ENCODE measurements at regions not wholly inside any gene's neighbourhood (a gene's known extent, or its start where the extent isn't known, plus 50 kb on each side); places are given as distances from the start of the nearest gene placed in this dataset.

DNA sequence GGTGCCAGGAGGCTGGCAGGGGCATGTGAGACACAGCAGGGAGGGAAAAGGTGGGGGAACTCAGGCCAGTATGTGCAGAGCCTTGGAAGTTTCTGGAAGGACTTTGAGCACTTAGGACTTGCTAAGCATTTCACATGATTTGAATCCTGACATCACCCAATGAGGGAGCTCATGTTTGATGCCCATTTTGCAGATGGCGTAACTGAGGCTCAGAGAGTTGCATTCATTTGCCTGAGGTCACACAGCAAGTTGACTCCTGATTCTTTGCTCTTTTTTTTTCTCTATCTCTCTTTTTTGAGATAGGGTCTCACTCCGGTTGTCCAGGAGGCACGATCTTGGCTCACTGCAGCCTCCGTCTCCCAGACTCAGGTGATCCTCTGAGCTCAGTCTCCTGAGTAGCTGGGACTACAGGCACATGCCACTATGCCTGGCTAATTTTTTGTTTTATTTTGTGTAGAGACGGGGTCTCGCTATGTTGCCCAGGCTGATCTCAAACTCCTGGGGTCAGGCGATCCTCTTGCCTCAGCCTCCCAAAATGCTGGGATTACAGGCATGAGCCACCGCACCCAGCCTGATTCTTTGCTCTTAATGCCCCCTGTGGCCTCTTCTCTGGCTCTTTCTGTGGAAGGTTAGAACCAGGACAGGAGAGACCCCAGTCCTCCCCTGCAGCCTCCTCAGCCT lies 246.1 kb downstream of the RBM19 start:
- TF ChIP-seq, protein P1, sequence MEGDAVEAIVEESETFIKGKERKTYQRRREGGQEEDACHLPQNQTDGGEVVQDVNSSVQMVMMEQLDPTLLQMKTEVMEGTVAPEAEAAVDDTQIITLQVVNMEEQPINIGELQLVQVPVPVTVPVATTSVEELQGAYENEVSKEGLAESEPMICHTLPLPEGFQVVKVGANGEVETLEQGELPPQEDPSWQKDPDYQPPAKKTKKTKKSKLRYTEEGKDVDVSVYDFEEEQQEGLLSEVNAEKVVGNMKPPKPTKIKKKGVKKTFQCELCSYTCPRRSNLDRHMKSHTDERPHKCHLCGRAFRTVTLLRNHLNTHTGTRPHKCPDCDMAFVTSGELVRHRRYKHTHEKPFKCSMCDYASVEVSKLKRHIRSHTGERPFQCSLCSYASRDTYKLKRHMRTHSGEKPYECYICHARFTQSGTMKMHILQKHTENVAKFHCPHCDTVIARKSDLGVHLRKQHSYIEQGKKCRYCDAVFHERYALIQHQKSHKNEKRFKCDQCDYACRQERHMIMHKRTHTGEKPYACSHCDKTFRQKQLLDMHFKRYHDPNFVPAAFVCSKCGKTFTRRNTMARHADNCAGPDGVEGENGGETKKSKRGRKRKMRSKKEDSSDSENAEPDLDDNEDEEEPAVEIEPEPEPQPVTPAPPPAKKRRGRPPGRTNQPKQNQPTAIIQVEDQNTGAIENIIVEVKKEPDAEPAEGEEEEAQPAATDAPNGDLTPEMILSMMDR (conservative IDR thresholded peaks at IDR 0.05), result no peak
- H3K27ac ChIP-seq, result no peak overlapping the region

DNA sequence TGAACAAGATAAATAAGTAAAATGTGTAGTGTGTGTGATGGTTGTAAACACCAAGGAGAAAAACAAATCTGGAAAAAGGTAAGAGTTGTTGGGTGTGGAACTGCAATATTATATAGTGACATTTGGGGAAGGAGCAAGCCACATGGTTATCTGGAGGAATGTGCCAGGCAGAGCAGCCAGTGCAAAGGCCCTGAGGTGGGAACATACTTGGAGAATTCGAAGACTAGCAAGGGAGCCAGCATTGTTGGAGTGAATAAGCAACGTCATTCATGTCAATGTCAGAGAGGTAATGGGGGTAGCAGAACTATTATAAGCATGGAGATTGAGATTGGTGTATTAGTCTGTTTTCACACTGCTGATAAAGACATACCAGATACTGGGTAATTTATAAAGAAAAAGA lies 241.5 kb upstream of the LHX5 start:
- no peak overlapping the region for H3K27ac ChIP-seq
- TF ChIP-seq, protein P1 (conservative IDR thresholded peaks at IDR 0.05), result no peak

DNA sequence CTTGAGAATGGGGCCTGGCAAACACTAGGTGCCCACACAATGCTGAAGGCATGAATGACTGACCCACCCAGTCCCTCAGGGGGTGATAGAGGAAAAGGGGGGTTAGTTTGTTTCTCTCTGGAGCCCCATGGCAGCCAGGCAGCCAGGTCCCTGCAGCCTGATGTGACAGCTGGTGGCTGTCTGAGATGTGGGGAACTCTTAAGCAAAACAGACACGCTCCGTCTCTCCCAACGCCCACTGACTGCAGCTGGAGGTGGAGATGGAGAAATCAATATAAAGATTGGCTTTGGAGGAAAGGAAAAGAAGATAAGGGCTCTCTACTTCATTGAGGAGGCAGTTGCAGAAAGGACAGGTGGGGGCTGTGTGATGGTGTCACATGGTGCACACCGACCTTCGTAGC lies 240.8 kb upstream of the LHX5 start:
- TF ChIP-seq, protein P1 (conservative IDR thresholded peaks at IDR 0.05), result no peak
- H3K27ac ChIP-seq, result no peak overlapping the region

DNA sequence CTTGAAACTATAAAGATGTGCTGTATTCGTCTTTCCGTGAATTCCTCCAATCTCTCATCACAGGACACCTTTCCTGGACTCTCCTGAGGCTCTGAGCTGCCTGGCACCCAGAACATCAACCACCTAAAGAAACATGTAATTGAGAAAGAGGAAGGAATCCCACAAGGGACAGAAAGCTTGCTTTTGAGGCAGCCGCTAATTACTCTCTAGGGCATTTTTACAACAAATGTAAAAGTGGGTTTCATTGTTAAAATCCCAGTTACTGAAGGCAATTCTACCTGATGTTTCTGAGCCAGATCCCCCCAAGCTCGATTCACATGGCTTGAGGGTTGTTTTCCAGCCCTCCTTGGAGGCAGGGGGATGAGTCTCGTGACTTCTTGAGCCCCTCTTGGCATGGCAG lies 238.5 kb upstream of the LHX5 start:
- TF ChIP-seq, protein P1 (conservative IDR thresholded peaks at IDR 0.05), result no peak

GRCh38 chr12:113709456-113709855 lies 237.8 kb upstream of the LHX5 start:
- TF ChIP-seq, protein P1 (conservative IDR thresholded peaks at IDR 0.05), result no peak
- no peak overlapping the region for H3K27ac ChIP-seq

More for the DNA sequence above, 238.5 kb upstream of the LHX5 start:
- H3K27ac ChIP-seq, result no peak overlapping the region

- no peak overlapping the region for H3K27ac ChIP-seq
- TF ChIP-seq, protein P1 (conservative IDR thresholded peaks at IDR 0.05), result no peak
Measured at GRCh38 chr12:113702836-113703235, 231.2 kb upstream of the LHX5 start.

DNA sequence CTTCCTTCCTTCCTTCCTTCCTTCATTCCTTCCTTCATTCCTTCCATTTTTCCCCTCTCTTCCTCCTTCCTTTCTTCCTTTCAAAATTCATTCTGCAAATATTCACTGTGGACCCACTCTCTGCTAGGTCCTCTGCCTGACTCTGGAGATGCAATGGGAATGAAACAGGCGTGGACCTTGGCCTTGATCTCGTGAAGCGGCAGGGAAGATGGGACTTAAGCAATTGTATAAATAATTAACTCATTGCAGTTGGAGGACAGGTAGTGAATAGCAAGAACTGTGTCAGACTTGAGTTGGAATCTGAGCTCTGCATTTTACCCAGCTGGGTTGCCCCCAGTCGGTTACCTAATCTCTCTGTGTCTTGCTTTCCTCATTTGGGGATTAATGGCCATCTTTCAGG lies 230.6 kb upstream of the LHX5 start:
- H3K27ac ChIP-seq, result no peak overlapping the region
- TF ChIP-seq, protein P1 (conservative IDR thresholded peaks at IDR 0.05), result no peak

Measured in VCaP (cell line).